Right cardiac atrium (tissue), 5 donors: ENCODE measurements at regions not wholly inside any gene's neighbourhood (a gene's known extent, or its start where the extent isn't known, plus 50 kb on each side); places are given as distances from the start of the nearest gene placed in this dataset.

ENCODE experiments used
- ATAC-seq, 2 donors: fragments of 200-7000 bp; cut with Tn5 transposase; one replicate each; pipeline versions ENCODE4 v1.8.0 to v1.9.1; 2020; ENCODE audit warnings: moderate library complexity in 2 of 2, mild to moderate bottlenecking in 1 of 2
- DNase-seq, 3 donors: peaks; one replicate each; pipeline ENCODE4 v3.0.0-alpha.2; 2020
- H3K27ac ChIP-seq: one replicate; pipeline ENCODE4 v1.5.1; 2013; ENCODE audit warnings: mild to moderate bottlenecking, low read length, control low read depth, moderate library complexity
- H3K27me3 ChIP-seq: one replicate; pipeline ENCODE4 v1.6.1; 2013; ENCODE audit not compliant: control insufficient read depth, insufficient read depth
- H3K4me1 ChIP-seq: one replicate; pipeline ENCODE4 v1.6.1; 2013; ENCODE audit warnings: low read length; ENCODE audit not compliant: control insufficient read depth, insufficient read depth
- H3K4me3 ChIP-seq: one replicate; pipeline ENCODE4 v1.5.1; 2013; ENCODE audit warnings: low read length, control low read depth
- H3K9me3 ChIP-seq: one replicate; pipeline ENCODE4 v1.6.1; 2013; ENCODE audit warnings: low read length; ENCODE audit not compliant: control insufficient read depth
- WGBS: extraction: QIAGEN DNeasy Blood & Tissue Kit; methylation state at CpG from one replicate; pipeline ENCODE4 v1.1.7; 2013; 5-methylcytosine and 5-hydroxymethylcytosine counted together
- intact Hi-C, 4 donors: fragments of 100-400 bp; cut with DNase I; formaldehyde crosslinking; loops; one replicate each; pipeline versions ENCODE4 v1.11.0 to v1.14.0; 2022 to 2023
- donor health status: healthy with polysubstance abuse.
- donor health status: DM: no; HTN: yes; CAD: no.
- donor health status: DM: no; HTN: no; CAD: no.
- donor health status: DM: no; HTN: yes; CAD: no; lungs with severe emphysema.
- donor health status: DM: yes; HTN: yes; CAD: no.

DNA sequence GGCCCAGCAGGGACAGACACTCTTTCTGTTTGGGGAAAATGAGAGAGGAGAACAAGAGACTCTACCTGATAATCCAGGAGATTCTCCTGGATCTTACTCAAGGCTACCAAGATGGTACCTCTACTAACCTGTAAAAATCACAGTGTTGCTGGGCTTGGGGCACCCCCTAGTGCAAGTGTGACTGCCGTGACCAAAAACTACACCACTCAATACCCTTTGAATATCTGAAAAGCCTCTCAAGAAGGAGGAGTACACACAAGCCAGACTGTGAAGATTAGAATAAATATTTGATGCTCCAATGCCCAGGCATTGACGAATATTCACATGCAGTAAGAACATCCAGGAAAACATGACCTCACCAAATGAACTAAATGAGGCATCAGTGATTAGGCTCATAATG lies 965.4 kb downstream of the LRFN5 start:
- no peak overlapping the region for H3K4me3 ChIP-seq
- ATAC-seq (no peak), DNase-seq (no peak)
- no peaks in the 10 kb centered on the region for H3K9me3 ChIP-seq
- no peaks in the 10 kb centered on the region for H3K4me1 ChIP-seq
- intact Hi-C loops = no loop called here
- WGBS = 86% methylated on average over 2 of the region's 2 CpGs
- H3K27ac ChIP-seq = no peak overlapping the region
- H3K27me3 ChIP-seq = no peaks in the 10 kb centered on the region

DNA sequence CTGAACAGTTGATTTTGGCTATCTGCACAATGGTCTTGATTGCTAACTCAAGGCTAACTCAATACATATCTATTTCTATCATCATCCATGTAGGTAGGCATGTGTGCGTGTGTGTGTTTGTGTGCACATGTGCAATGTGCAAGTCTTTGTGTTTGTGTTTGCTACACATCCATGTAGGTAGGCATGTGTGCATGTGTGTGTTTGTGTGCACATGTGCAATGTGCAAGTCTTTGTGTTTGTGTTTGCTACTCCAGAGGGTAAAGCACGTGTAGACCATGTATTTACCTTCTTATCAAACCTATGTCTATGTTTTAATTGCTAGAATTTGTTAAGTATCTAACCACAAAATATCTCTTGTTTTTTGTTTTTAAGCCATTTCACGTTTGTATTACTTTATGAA lies 962.6 kb downstream of the LRFN5 start:
- Histone ChIP-seq H3K4me1 (no peaks in the 10 kb centered on the region), H3K4me3 (no peak overlapping the region), H3K9me3 (no peaks in the 10 kb centered on the region), H3K27ac (no peak overlapping the region), H3K27me3 (no peaks in the 10 kb centered on the region)
- ATAC-seq (no peak), DNase-seq (no peak)
- 72% methylated on average over 3 of the region's 3 CpGs for WGBS
- intact Hi-C loops = no loop called here

DNA sequence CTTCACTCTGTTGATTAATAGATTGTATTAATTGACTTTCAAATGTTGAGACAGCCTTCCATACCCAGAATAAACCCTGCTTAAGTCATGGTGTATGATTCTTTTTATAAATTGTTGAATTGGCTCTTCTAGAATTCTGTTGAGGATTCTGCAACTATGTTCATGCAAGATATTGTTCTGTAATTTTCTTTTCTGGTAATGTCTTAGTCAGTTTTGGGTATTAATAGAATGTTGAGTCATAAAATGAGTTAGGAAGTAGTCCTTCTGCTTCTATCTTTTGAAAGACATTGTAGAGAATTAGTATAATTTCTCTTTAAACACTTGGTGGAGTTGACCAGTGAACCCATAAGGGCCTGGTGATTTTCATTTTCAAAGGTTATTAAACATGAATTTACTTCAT lies 958.9 kb downstream of the LRFN5 start:
- Histone ChIP-seq H3K4me3 (no peak overlapping the region), H3K4me1 (no peaks in the 10 kb centered on the region), H3K27ac (no peak overlapping the region), H3K9me3 (no peaks in the 10 kb centered on the region), H3K27me3 (no peaks in the 10 kb centered on the region)
- ATAC-seq = no peak
- DNase-seq = no peak
- intact Hi-C loops = no loop called here

DNA sequence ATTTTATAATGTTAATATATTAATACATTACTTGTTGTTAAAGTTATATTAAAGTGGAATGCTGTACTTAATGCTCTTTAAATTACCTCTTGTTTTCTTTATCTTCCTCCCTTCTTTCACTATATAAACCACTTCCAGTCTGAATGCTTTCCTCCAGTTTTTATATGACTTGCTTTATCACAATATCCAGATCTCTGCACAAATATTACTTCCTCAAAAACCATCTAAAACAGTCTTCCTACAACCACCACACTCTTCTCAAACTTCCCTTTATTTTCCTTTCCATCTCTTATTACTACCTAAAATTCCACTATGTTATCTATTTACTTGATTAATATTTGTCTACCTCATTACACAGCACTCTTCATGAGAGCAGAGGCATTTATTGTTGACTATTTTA lies 956.6 kb downstream of the LRFN5 start:
- intact Hi-C loops = no loop called here
- Histone ChIP-seq H3K27me3 (no peaks in the 10 kb centered on the region), H3K4me3 (no peak overlapping the region), H3K9me3 (no peaks in the 10 kb centered on the region), H3K4me1 (no peaks in the 10 kb centered on the region), H3K27ac (no peak overlapping the region)
- DNase-seq (no peak), ATAC-seq (no peak)

DNA sequence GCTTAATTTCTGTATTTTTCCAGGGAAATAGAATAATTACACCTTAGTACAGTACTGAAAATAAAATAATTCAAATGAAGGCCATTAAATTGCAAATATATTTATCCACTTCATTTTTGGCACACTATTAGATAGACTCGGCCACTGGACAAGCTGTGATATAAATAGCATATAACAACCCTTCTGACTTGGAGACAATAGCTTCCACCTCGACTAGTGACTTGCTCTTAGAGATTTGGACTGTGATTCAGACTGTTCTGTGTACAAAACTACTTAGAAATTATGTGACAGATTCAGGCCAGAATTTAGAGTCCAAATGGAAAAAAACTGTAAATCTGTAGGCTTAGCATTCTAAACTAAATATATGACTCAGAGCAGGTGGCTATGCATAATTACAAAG lies 949.9 kb downstream of the LRFN5 start:
- no peaks in the 10 kb centered on the region for H3K9me3 ChIP-seq
- DNase-seq (no peak), ATAC-seq (no peak)
- intact Hi-C loops = no loop called here
- no peak overlapping the region for H3K27ac ChIP-seq
- no peaks in the 10 kb centered on the region for H3K27me3 ChIP-seq
- no peaks in the 10 kb centered on the region for H3K4me1 ChIP-seq
- WGBS = 20% methylated on average over 2 of the region's 2 CpGs
- no peak overlapping the region for H3K4me3 ChIP-seq

DNA sequence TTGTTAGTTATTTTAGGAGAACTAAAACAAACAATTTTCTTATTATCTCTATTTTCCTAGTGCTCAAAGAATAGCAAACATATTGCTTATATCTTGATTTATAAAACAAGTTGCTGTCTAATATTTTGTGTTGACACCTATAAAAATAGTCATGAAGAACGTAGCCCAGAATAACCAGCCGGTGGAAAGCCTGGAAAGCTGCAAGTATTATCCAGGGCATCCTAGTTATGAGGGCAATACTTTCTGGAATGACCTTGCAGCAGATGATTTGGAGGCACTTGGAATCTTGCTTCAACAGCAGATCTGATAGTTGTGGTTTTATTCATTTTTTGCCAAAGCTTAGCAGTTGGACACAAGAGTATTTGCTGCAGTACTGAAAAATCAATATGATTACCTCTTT lies 948.7 kb downstream of the LRFN5 start:
- 47% methylated on average over 2 of the region's 2 CpGs for WGBS
- peak in 1 of 2 donors; percentile 31 for ATAC-seq
- DNase-seq = no peak
- H3K4me1 ChIP-seq = no peaks in the 10 kb centered on the region
- H3K9me3 ChIP-seq = no peaks in the 10 kb centered on the region
- intact Hi-C loops = no loop called here
- H3K27me3 ChIP-seq = no peaks in the 10 kb centered on the region
- no peak overlapping the region for H3K27ac ChIP-seq
- no peak overlapping the region for H3K4me3 ChIP-seq

DNA sequence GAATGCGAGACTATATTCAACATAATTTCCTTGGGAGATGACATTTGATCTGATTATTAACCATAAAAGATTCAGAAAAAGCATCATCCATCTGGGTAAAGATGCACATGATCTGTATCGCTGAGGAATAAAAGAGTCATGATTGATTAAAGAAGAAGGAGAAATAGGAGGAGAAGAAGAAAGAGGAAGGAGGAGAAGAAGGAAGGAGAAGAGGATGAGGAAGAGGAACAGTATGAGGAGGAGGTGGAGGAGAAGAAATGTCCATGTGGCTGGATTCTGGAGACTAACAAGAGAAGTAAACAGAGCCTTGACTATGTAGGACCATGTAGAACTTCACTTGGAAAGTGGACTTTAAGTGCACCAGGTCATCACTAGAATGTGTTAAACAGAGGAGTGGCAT lies 947.4 kb downstream of the LRFN5 start:
- Histone ChIP-seq H3K27ac (no peak overlapping the region), H3K9me3 (no peaks in the 10 kb centered on the region), H3K4me1 (no peaks in the 10 kb centered on the region), H3K4me3 (no peak overlapping the region), H3K27me3 (no peaks in the 10 kb centered on the region)
- intact Hi-C loops = no loop called here
- DNase-seq = no peak
- ATAC-seq = no peak
- WGBS = 94% methylated on average over 2 of the region's 2 CpGs

DNA sequence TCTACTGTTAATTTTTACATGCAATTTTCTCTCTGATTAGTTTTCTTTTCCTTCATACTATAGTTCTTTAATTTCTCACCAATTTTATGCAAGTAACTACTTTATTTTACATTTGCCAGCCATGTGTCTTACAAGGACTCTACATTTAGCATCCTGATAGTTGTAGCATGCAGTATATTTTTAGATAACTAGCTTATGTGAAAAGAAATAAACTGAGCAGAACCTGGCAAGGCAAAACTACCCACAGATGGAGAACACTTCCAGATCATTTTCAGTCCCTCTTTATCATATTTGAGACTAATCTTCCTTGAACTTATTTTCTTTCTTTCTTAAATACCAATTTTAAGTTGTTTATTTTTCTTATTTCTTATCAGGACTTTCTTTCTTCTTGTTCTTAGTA lies 943.6 kb downstream of the LRFN5 start:
- DNase-seq (no peak), ATAC-seq (no peak)
- intact Hi-C loops = no loop called here
- Histone ChIP-seq H3K9me3 (no peaks in the 10 kb centered on the region), H3K27ac (no peak overlapping the region), H3K4me1 (no peaks in the 10 kb centered on the region), H3K27me3 (no peaks in the 10 kb centered on the region), H3K4me3 (no peak overlapping the region)

DNA sequence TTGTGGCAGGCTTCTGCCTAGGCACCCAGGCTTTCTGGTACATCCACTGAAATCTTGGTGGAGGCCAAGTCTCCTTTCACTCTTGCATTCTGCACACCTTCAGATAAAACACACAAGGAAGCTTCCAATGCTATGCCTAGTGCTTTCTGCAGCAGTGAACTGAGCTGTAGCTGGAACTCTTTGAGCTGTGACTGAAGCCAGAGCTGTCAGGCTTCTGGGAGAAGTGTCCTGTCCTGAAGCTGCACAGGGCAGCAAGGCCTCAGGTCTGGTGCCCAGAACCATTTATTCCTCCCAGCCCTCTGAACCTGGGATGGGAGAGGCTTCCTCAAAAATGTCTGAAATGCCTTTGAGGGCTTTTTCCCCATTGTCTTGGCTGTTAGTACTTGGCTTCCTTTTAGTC lies 941.7 kb downstream of the LRFN5 start:
- Histone ChIP-seq H3K4me1 (no peaks in the 10 kb centered on the region), H3K9me3 (no peaks in the 10 kb centered on the region), H3K4me3 (no peak overlapping the region), H3K27me3 (no peaks in the 10 kb centered on the region), H3K27ac (no peak overlapping the region)
- DNase-seq (no peak), ATAC-seq (no peak)
- intact Hi-C loops = no loop called here

DNA sequence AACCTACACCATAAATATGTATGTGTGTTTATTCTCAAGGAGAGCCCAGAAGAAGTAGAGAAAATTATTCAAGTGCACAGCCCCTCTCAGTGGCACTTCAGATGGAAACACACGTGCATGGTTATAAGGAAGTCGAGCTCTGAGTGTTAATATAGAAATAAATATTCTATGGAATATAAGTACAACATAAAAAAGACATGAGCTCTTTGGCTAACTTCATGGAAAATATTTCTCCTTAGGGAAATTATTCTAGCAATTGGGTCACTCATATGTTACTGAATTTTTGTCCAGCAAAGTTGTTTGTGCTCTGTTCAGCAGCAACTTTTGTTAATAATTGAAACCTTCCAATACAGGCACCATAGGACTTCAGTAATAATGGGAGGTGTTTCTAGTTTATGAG lies 939.0 kb downstream of the LRFN5 start:
- Histone ChIP-seq H3K4me3 (no peak overlapping the region), H3K27me3 (no peaks in the 10 kb centered on the region), H3K9me3 (no peaks in the 10 kb centered on the region), H3K27ac (no peak overlapping the region), H3K4me1 (no peaks in the 10 kb centered on the region)
- DNase-seq (no peak), ATAC-seq (no peak)
- intact Hi-C loops = no loop called here
- WGBS = 50% methylated on average over 2 of the region's 2 CpGs

DNA sequence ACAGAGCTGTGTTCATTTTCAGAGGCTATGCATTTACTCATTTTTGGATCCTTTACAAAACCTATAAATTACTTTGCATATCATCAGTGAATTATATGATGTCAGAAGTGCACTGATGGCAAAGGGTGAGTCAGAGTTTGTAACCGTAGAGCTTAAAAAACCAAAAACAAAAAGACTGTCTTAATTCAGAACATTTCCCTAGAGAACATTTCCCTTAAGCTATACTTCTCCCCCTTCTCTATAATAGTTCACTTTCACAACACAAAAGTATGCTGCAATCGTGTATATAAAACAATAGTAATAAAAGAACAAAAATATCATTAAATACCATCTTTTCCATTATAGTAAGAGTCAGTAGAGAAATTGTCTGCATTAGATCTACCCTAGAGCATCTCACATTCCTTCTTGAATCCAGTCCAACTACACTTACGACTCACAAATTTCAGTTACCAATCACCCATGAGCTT lies 934.9 kb downstream of the LRFN5 start:
- no peaks in the 10 kb centered on the region for H3K9me3 ChIP-seq
- intact Hi-C loops = no loop called here
- DNase-seq (no peak), ATAC-seq (no peak)
- H3K4me3 ChIP-seq = no peak overlapping the region
- H3K27ac ChIP-seq = no peak overlapping the region
- H3K27me3 ChIP-seq = no peaks in the 10 kb centered on the region
- H3K4me1 ChIP-seq = no peaks in the 10 kb centered on the region
- WGBS = 49% methylated on average over 3 of the region's 3 CpGs

DNA sequence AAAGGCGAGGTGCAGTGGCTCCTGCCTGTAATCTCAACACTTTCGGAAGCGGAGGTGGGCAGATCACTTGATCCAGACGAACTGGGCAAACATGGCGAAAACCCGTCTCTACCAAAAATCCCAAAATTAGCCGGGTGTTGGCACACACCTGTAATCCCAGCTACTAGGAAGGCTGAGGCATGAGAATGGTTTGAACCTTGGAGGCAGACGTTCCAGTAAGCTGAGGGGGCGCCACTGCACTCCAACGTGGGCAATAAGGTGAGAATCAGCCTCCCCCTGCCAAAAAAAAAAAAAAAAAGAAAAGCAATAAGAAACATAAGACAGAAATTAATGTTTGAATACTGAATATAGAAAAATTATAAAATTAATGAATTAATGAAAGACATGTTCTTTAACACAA lies 928.7 kb downstream of the LRFN5 start:
- Histone ChIP-seq H3K4me3 (no peak overlapping the region), H3K9me3 (no peaks in the 10 kb centered on the region), H3K4me1 (no peaks in the 10 kb centered on the region), H3K27me3 (no peaks in the 10 kb centered on the region), H3K27ac (no peak overlapping the region)
- WGBS = 84% methylated on average over 10 of the region's 10 CpGs
- intact Hi-C loops = no loop called here
- DNase-seq = peak in 1 of 3 donors; percentile 22
- no peak for ATAC-seq
